Large intestine (tissue), 3 donors: ENCODE measurements at regions not wholly inside any gene's neighbourhood (a gene's known extent, or its start where the extent isn't known, plus 50 kb on each side); places are given as distances from the start of the nearest gene placed in this dataset.

Experiments used
- DNase-seq, 2 donors: peaks; one replicate each; pipeline versions ENCODE4 v3.0.0 to v3.0.0-alpha.2; 2013
- H3K27ac ChIP-seq: one replicate; pipeline ENCODE4 v1.5.1; 2013; ENCODE audit warnings: low read length
- H3K27me3 ChIP-seq: 2 replicates; pipeline ENCODE4 v1.6.1; 2013; ENCODE audit warnings: low read length; ENCODE audit not compliant: control insufficient read depth, insufficient read depth
- H3K36me3 ChIP-seq: 2 replicates; pipeline ENCODE4 v1.6.1; 2013; ENCODE audit warnings: low read length; ENCODE audit not compliant: control insufficient read depth, insufficient read depth
- H3K4me1 ChIP-seq: one replicate; pipeline ENCODE4 v1.6.1; 2013; ENCODE audit warnings: low read length; ENCODE audit not compliant: control insufficient read depth, insufficient read depth
- H3K4me3 ChIP-seq: one replicate; pipeline ENCODE4 v1.5.1; 2013; ENCODE audit warnings: low read length
- H3K9me3 ChIP-seq: one replicate; pipeline ENCODE4 v1.6.1; 2013; ENCODE audit warnings: mild to moderate bottlenecking, low read depth, low read length, moderate library complexity; ENCODE audit not compliant: control insufficient read depth
- WGBS: methylation state at CpG from one replicate; pipeline ENCODE4 v1.1.5; 2013; ENCODE audit warnings: low lambda C conversion rate; ENCODE audit not compliant: insufficient coverage; 5-methylcytosine and 5-hydroxymethylcytosine counted together

DNA sequence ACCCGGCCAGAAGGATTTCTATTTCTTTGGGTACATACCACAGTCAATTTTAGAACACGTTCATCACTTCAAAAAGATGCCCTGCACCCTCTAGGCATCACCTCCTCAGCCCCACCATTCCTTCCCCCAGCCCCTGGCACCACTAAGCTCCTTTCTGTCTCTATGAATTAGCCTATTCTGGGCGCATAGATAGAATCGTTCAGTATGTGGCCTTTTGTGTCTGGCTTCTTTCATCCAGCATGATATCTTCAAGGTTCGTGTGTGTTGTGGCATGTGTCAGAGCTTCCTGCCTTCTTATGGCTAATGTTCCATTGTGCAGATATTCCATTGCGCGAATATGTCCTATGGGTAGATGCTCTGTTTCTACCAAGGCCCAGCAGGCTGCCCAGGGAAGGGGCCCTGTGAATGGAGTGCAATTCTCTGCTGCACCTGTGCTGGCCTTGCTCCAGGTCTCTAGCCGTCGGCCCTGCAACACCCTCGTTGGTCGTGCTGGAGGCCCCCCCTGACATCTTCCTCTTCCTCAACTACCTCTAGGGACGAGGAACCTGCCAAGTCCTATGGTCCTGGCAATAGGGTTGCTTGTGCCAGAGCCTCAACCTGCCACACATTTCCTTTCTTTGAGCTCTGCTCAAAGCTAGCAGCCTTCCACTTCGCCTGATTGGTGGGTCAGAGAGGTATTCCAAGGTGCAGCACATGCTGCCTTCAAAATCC, 113.5 kb downstream of the RIPK4 start:
- no peak for DNase-seq
- no peak overlapping the region for H3K4me3 ChIP-seq
- WGBS = no CpG with 5 or more reads among the region's 13 CpGs
- H3K27ac ChIP-seq = no peak overlapping the region
- H3K27me3 ChIP-seq = no peaks in the 10 kb centered on the region
- no peaks in the 10 kb centered on the region for H3K4me1 ChIP-seq
- no peaks in the 10 kb centered on the region for H3K36me3 ChIP-seq
- H3K9me3 ChIP-seq = no peaks in the 10 kb centered on the region

DNA sequence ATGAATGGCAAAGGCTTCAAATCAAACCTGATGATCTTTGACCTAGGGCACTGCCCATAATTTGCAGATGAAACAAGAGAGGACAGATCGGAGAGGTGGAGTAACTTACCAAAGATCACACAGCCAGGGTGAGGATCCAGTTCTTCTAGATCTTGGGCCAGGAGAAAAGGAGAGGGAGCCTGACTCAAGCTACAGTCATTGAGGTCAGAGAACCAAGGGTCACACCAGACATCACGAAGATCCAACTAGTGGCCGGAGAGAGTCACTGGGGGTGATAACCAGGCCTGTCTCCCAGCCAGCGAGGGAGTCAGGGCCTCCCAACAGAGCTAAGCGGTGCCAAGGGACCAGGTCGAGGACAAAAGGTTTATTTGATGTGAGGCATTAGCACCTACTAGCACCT, 115.0 kb downstream of the RIPK4 start:
- no peaks in the 10 kb centered on the region for H3K36me3 ChIP-seq
- WGBS = no CpG with 5 or more reads among the region's 6 CpGs
- H3K27ac ChIP-seq = no peak overlapping the region
- no peak overlapping the region for H3K4me3 ChIP-seq
- H3K9me3 ChIP-seq = no peaks in the 10 kb centered on the region
- no peak for DNase-seq
- H3K27me3 ChIP-seq = no peaks in the 10 kb centered on the region
- no peaks in the 10 kb centered on the region for H3K4me1 ChIP-seq

DNA sequence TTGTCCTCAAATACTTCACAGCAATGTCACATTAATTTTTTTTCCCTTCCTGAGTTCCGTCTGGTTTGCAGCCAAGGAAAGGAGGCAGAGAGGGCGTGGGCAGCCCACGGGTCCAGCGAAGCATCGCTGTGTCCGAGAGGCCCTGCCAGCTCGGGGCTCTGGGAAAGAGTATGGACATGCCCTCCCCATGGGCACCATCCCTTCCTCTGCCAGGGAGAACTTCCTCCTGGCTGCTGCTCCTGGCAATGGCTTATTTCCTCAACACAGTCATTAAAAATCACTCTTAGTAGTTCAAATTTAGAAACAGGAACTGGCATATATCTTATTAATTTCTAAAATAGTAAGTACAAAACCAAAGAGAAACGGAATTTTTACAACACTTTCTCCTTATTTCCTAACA, 115.4 kb downstream of the RIPK4 start:
- no CpG with 5 or more reads among the region's 8 CpGs for WGBS
- no peak overlapping the region for H3K27ac ChIP-seq
- no peaks in the 10 kb centered on the region for H3K36me3 ChIP-seq
- H3K4me1 ChIP-seq = no peaks in the 10 kb centered on the region
- no peaks in the 10 kb centered on the region for H3K9me3 ChIP-seq
- no peaks in the 10 kb centered on the region for H3K27me3 ChIP-seq
- H3K4me3 ChIP-seq = no peak overlapping the region
- DNase-seq = no peak

DNA sequence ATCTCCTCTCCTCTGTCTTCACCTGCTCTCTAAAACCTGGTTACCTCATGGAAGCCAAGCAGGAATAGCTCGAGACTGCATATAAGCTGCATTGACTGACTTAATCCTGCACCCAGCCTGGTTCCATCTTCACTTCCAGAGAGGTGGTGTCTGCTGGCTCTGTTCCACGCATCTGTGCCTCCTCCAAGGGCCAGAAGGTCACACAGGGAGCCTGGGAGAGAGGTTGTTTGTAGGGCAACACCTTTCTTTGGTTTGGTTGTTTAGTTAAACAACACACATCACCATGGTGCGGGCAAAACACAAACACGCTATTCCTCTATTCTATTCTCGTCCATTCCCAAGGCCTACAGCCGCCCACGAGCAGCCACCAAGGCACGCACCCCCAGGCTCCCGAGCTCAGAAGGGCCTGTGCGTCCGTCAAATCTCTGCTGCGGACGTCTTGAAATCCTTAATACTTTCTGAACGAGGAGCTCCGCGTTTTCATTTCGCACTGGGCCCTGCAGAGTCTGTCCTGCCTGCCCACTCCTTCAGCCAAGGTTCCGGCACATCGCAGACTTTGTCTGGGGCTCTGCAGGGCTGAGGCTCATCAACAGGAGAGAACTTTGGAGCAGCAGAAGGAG, 116.2 kb downstream of the RIPK4 start:
- H3K27me3 ChIP-seq = no peaks in the 10 kb centered on the region
- H3K27ac ChIP-seq = no peak overlapping the region
- no peaks in the 10 kb centered on the region for H3K36me3 ChIP-seq
- no peak for DNase-seq
- H3K9me3 ChIP-seq = no peaks in the 10 kb centered on the region
- H3K4me3 ChIP-seq = no peak overlapping the region
- WGBS = 100% methylated on average over 2 of the region's 19 CpGs
- no peaks in the 10 kb centered on the region for H3K4me1 ChIP-seq

DNA sequence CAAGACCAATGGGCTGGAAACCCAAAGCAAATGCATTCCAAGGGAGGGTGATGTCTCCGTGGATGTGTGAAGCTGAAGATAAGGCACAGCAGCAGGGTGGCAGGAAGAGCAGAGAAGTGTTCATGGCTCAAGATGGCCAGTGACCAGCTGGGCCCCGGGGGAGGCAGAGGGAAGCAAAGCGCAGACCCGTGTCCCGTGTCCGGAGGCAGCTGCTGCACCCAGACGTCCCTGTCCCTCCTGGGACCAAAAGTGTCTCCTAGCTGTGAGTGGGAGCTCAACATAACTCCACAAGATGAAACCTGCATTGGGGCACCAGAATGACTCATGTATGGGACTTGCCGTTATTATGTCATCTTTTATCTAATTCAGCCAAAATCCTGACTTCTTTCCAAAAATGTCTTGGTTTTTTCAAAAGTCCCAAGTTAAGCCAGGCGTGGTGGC, 118.2 kb downstream of the RIPK4 start:
- no peak overlapping the region for H3K4me3 ChIP-seq
- H3K9me3 ChIP-seq = no peaks in the 10 kb centered on the region
- H3K36me3 ChIP-seq = no peaks in the 10 kb centered on the region
- peaks cover 5% of the 10 kb centered on the region for H3K4me1 ChIP-seq
- no peak for DNase-seq
- 100% methylated on average over 1 of the region's 9 CpGs for WGBS
- H3K27me3 ChIP-seq = no peaks in the 10 kb centered on the region
- H3K27ac ChIP-seq = no peak overlapping the region

DNA sequence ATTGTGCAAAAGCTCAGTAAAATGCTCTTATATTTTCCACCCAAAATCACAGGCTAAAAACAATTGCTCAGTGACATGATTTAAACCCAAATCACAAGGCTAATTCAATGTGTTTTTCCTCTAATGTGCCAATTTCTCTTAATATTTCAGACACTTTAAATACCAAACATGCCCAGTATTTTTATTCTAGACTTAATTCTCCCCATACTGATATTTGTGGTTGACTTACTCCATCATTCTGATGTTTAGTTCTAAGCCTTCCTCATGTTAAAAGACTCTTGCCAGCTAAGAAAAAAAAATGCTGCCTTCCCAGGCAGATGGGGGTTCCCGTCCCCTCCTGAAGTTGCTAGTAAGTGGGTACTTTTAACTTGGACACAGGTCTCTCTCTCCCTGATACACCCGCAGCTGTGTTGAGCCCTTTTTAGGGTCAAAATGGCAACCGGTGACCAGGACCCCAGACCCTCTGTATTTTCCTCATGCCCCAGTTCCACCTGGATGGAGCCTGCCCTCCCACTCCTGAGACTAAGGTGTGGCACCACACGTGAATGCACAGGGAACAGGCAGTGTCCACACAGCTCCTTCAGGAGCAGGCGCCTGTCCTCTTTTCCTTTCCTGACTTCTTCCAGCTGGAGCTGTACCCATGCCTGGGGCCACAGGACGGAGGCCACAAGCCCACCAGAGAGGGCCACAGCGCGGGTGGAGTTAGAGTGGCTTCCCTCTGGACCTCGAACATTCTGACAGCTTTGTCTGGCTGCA, 118.9 kb downstream of the RIPK4 start:
- Histone ChIP-seq H3K36me3 (no peaks in the 10 kb centered on the region), H3K27ac (no peak overlapping the region), H3K27me3 (no peaks in the 10 kb centered on the region), H3K9me3 (no peaks in the 10 kb centered on the region), H3K4me3 (no peak overlapping the region), H3K4me1 (peaks cover 8% of the 10 kb centered on the region)
- no peak for DNase-seq
- no CpG with 5 or more reads among the region's 9 CpGs for WGBS

DNA sequence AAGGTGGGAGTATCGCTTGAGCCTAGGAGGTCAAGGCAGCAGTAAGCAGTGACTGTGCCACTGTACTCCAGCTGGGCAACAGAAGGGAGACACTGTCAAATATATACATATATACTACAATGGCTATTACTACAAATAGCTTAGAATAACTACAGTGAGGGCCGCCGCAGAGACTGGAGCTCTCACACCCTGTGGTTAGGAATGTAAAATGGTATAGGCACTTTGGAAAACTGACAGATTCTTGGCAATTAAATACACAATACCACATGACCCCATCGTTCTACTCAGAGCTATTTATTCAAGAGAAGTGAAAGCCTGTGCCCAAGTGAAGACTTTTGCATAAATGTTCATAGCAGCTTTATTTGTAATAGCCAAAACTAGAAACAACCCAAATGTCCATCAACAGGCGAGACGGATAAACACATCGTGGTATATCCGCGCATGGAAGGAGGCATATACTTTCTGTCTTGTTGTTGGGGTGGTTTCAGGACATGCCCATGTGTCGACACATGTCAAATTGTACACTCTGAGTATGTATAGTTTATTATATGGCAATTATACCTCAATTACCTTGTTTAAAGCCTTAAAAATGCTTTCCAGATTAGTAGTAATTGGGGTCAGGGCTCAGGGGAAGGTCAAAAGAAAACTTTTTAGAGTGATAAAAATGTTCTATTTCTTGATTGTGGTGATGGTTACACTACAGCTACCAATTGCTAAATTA, 123.4 kb downstream of the RIPK4 start:
- peak in 1 of 2 donors; percentile 68 for DNase-seq
- no peak overlapping the region for H3K4me3 ChIP-seq
- no peaks in the 10 kb centered on the region for H3K36me3 ChIP-seq
- WGBS = 33% methylated on average over 1 of the region's 10 CpGs
- no peaks in the 10 kb centered on the region for H3K27me3 ChIP-seq
- peaks cover 23% of the 10 kb centered on the region for H3K4me1 ChIP-seq
- H3K9me3 ChIP-seq = peaks cover under 1% of the 10 kb centered on the region
- no peak overlapping the region for H3K27ac ChIP-seq

DNA sequence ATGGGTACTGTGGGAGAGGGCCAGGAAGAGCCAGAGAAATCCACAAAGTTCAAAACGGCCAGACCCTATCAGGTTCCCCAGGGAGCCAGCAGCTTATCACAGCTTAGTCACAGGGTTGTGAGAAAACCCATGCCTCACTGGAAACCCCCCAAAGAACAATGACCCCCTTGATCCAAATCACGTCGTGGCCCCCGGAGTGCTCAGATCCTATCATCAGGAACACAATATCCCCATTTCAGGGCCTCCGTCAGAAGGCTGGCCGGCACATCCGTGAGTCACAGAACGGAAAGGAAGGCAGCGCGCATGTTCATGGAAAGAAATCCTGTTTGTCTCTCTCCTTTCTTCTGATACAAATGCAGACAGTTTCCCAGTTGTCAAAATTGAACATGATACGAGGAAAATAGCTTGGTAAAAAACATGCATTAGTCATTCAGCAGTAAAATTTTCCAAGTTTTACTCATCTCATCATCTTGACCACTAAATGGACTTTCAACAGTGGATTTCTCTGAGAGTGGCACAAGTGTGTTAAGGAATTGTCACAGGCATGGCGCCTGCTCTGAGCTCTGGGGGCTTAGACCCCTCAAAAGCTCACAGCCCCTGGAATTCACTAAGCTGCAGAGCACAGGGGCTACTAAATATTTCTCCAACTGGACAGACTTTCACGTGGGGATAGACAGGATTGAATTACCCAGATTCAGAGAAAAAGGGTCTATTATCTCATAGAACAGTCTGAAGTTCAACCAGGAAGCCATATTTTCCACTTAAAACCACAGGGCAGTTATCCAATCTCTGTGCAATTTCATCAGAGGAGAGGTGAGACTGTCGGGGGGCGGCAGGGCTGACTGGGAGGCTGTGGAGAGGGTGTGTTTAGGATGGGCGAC, 124.8 kb downstream of the RIPK4 start:
- peaks cover 7% of the 10 kb centered on the region for H3K9me3 ChIP-seq
- peak in 1 of 2 donors; percentile 77 for DNase-seq
- H3K4me1 ChIP-seq = peaks cover 23% of the 10 kb centered on the region
- H3K27me3 ChIP-seq = no peaks in the 10 kb centered on the region
- no peaks in the 10 kb centered on the region for H3K36me3 ChIP-seq
- 30% methylated on average over 2 of the region's 16 CpGs for WGBS
- H3K4me3 ChIP-seq = no peak overlapping the region
- H3K27ac ChIP-seq = peak overlapping the region; percentile 50

DNA sequence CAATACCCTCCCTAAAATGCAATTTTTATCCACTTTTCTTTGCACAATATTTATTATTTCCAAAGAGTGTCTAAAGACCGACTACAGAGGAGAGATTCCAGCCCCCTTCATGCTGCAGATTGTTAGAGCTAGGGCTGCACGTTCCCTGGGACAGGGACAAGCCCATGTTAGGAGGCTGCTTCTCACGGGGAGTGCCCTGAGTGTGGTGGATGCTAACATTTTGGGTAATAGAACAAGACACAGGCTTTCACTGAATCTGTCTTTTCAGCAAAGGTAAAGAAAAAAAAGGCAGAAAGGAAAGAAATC, 125.4 kb downstream of the RIPK4 start:
- Histone ChIP-seq H3K27ac (no peak overlapping the region), H3K4me1 (peaks cover 23% of the 10 kb centered on the region), H3K9me3 (peaks cover 7% of the 10 kb centered on the region), H3K36me3 (no peaks in the 10 kb centered on the region), H3K4me3 (no peak overlapping the region), H3K27me3 (no peaks in the 10 kb centered on the region)
- DNase-seq = no peak
- WGBS = no CpG with 5 or more reads among the region's 3 CpGs
